ENCODE measurements at regions not wholly inside any gene's neighbourhood (a gene's known extent, or its start where the extent isn't known, plus 50 kb on each side); places are given as distances from the start of the nearest gene placed in this dataset.

DNA sequence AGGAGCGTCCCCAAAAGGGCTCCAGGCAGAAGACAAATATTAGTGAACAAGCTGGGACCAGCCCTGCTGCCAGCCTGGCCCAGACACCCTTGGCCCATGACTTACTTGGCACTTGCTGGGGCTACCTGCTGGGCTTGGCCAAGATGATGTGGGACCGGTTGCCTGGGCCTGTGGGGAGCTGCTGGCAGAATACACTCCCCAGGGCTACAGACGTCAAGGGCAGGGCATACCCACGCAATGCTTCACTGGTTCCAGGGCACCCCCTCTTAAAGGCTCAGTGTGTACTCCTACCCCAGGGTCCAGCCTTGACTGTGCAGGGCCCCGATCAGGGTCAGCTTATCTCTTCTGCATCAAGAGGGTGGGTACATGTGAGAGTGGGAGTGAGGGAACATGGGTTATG is 106.5 kb upstream of the SLC2A1 start:
- H3K27ac ChIP-seq (ENCODE audit: low read length), result no peak overlapping the region
- BruUV-seq (replicated peaks), result no TSS peak
- TF ChIP-seq SIN3A (IDR thresholded peaks at IDR 0.05; ENCODE audit: borderline replicate concordance, insufficient read depth, low read depth, low read length) (no peak), POLR2AphosphoS5 (IDR thresholded peaks at IDR 0.05; ENCODE audit: low read depth, low read length) (no peak), REST (IDR thresholded peaks at IDR 0.05; ENCODE audit: insufficient read depth in 1 of 2, low read depth in 2 of 2, low read length in 1 of 2) (no peak), TCF7L2 (IDR thresholded peaks at IDR 0.05; ENCODE audit: low read depth, low read length) (no peak), CTCF (IDR thresholded peaks at IDR 0.05) (no peak)

GRCh38 chr1:43063394-43064219 is 104.9 kb upstream of the SLC2A1 start:
- H3K27ac ChIP-seq (ENCODE audit: low read length), result no peak overlapping the region
- in situ Hi-C loops (cut with HindIII; ENCODE audit: low pct_unique_long_range_greater_than_20kb, low sequenced_read_pairs), result no loop called here
- H3K27me3 ChIP-seq (ENCODE audit: control insufficient read depth, insufficient read depth, low read length), result no peaks in the 10 kb centered on the region
- CTCF ChIA-PET, result interaction anchor here (0.6 kb wide), 1 partner anchor 151 kb away, joined by 4 read pairs; no protein-coding TSS in a partner anchor
- BruUV-seq (replicated peaks), result no TSS peak
- POLR2A ChIA-PET, result no interaction called here
- ATAC-seq (no peak), DNase-seq (ENCODE audit: low read depth, low spot score) (no peak)
- H3K9me3 ChIP-seq (ENCODE audit: control insufficient read depth, insufficient read depth, low read depth, low read length), result no peaks in the 10 kb centered on the region
- H3K4me1 ChIP-seq (ENCODE audit: control insufficient read depth, insufficient read depth, low read length), result no peaks in the 10 kb centered on the region
- no peak for TF ChIP-seq TCF7L2 (IDR thresholded peaks at IDR 0.05; ENCODE audit: low read depth, low read length)
- H3K36me3 ChIP-seq (ENCODE audit: control insufficient read depth, insufficient read depth, low read length), result no peaks in the 10 kb centered on the region
- intact Hi-C loops (cut with micrococcal nuclease; ENCODE audit: unreplicated experiment), result no loop called here
- no peak overlapping the region for H3K4me3 ChIP-seq (ENCODE audit: low read depth in 2 of 2, low read length in 2 of 2)

More for the DNA sequence above, 106.5 kb upstream of the SLC2A1 start:
- Histone ChIP-seq H3K27me3 (ENCODE audit: control insufficient read depth, insufficient read depth, low read length) (no peaks in the 10 kb centered on the region), H3K9me3 (ENCODE audit: control insufficient read depth, insufficient read depth, low read depth, low read length) (no peaks in the 10 kb centered on the region), H3K4me1 (ENCODE audit: control insufficient read depth, insufficient read depth, low read length) (no peaks in the 10 kb centered on the region), H3K36me3 (ENCODE audit: control insufficient read depth, insufficient read depth, low read length) (no peaks in the 10 kb centered on the region), H3K4me3 (ENCODE audit: low read depth in 2 of 2, low read length in 2 of 2) (no peak overlapping the region)
- DNase-seq (ENCODE audit: low read depth, low spot score) (no peak), ATAC-seq (no peak)
- ChIA-PET POLR2A (no interaction called here), CTCF (interaction anchor here (0.9 kb wide), 1 partner anchor 8 kb away, joined by 3 read pairs; no protein-coding TSS in a partner anchor)
- in situ Hi-C loops (cut with HindIII; ENCODE audit: low pct_unique_long_range_greater_than_20kb, low sequenced_read_pairs), result no loop called here
- intact Hi-C loops (cut with micrococcal nuclease; ENCODE audit: unreplicated experiment), result no loop called here

- intact Hi-C loops (cut with micrococcal nuclease; ENCODE audit: unreplicated experiment), result no loop called here
- TF ChIP-seq CTCF (IDR thresholded peaks at IDR 0.05), result no peak
- TF ChIP-seq POLR2AphosphoS5 (IDR thresholded peaks at IDR 0.05; ENCODE audit: low read depth, low read length), result no peak
- TF ChIP-seq REST (IDR thresholded peaks at IDR 0.05; ENCODE audit: insufficient read depth in 1 of 2, low read depth in 2 of 2, low read length in 1 of 2), result no peak
- TF ChIP-seq TCF7L2 (IDR thresholded peaks at IDR 0.05; ENCODE audit: low read depth, low read length), result no peak
- TF ChIP-seq SIN3A (IDR thresholded peaks at IDR 0.05; ENCODE audit: borderline replicate concordance, insufficient read depth, low read depth, low read length), result no peak
- ATAC-seq (no peak), DNase-seq (ENCODE audit: low read depth, low spot score) (no peak)
- ChIA-PET POLR2A (no interaction called here), CTCF (interaction anchor here (0.6 kb wide), 1 partner anchor 150 kb away, joined by 4 read pairs; no protein-coding TSS in a partner anchor)
- no peak overlapping the region for H3K4me3 ChIP-seq (ENCODE audit: low read depth in 2 of 2, low read length in 2 of 2)
- H3K9me3 ChIP-seq (ENCODE audit: control insufficient read depth, insufficient read depth, low read depth, low read length), result no peaks in the 10 kb centered on the region
- H3K27ac ChIP-seq (ENCODE audit: low read length), result no peak overlapping the region
- H3K36me3 ChIP-seq (ENCODE audit: control insufficient read depth, insufficient read depth, low read length), result no peaks in the 10 kb centered on the region
- no peaks in the 10 kb centered on the region for H3K27me3 ChIP-seq (ENCODE audit: control insufficient read depth, insufficient read depth, low read length)
- H3K4me1 ChIP-seq (ENCODE audit: control insufficient read depth, insufficient read depth, low read length), result no peaks in the 10 kb centered on the region
- in situ Hi-C loops (cut with HindIII; ENCODE audit: low pct_unique_long_range_greater_than_20kb, low sequenced_read_pairs), result no loop called here
- no TSS peak for BruUV-seq (replicated peaks)
Measured at GRCh38 chr1:43062527-43063095, 103.9 kb upstream of the SLC2A1 start.

All from Panc1 (cell line).